H9 (cell line): ENCODE measurements at regions not wholly inside any gene's neighbourhood (a gene's known extent, or its start where the extent isn't known, plus 50 kb on each side); places are given as distances from the start of the nearest gene placed in this dataset.

Experiments used
- DNase-seq: peaks from one replicate; pipeline ENCODE4 v3.0.0-alpha.2; 2017
- H2AFZ ChIP-seq: one replicate; pipeline ENCODE4 v1.6.1; 2013; ENCODE audit warnings: mild to moderate bottlenecking, low read length, control low read depth, moderate library complexity
- H2AK5ac ChIP-seq: 2 replicates; pipeline ENCODE4 v1.6.1; 2013; ENCODE audit warnings: low read length, control low read depth, mixed read lengths; ENCODE audit not compliant: insufficient read length
- H2BK120ac ChIP-seq: one replicate; pipeline ENCODE4 v1.6.1; 2013; ENCODE audit warnings: low read depth, mild to moderate bottlenecking, low read length, control low read depth, inconsistent platforms; ENCODE audit not compliant: poor library complexity, severe bottlenecking
- H2BK12ac ChIP-seq: 2 replicates; pipeline ENCODE4 v1.6.1; 2013; ENCODE audit warnings: low read length, control low read depth, mixed read lengths, low read depth; ENCODE audit not compliant: insufficient read length
- H2BK15ac ChIP-seq: 2 replicates; pipeline ENCODE4 v1.6.1; 2013; ENCODE audit warnings: low read depth, low read length, control low read depth
- H2BK20ac ChIP-seq: one replicate; pipeline ENCODE4 v1.6.1; 2013; ENCODE audit warnings: low read depth, mild to moderate bottlenecking, low read length, control low read depth, inconsistent platforms; ENCODE audit not compliant: poor library complexity, severe bottlenecking
- H2BK5ac ChIP-seq: 2 replicates; pipeline ENCODE4 v1.6.1; 2013; ENCODE audit warnings: low read length, control low read depth, mixed read lengths; ENCODE audit not compliant: insufficient read length
- H3K14ac ChIP-seq: 2 replicates; pipeline ENCODE4 v1.6.1; 2013; ENCODE audit warnings: low read length, control low read depth; ENCODE audit not compliant: insufficient read depth
- H3K18ac ChIP-seq: 2 replicates; pipeline ENCODE4 v1.6.1; 2013; ENCODE audit warnings: low read depth, mild to moderate bottlenecking, mixed read lengths, low read length, control low read depth; ENCODE audit not compliant: insufficient read length
- H3K23ac ChIP-seq: 2 replicates; pipeline ENCODE4 v1.6.1; 2013; ENCODE audit warnings: low read length, control low read depth, mixed read lengths, low read depth; ENCODE audit not compliant: insufficient read length
- H3K23me2 ChIP-seq: 2 replicates; pipeline ENCODE4 v1.6.1; 2013; ENCODE audit warnings: low read depth, mild to moderate bottlenecking, mixed read lengths, low read length, control low read depth; ENCODE audit not compliant: insufficient read length, poor library complexity, severe bottlenecking
- H3K27ac ChIP-seq: 2 replicates; pipeline ENCODE4 v1.5.1; 2013; ENCODE audit warnings: low read length, control low read depth, mixed read lengths, low read depth; ENCODE audit not compliant: insufficient read length
- H3K27me3 ChIP-seq: 2 replicates; pipeline ENCODE4 v1.6.1; 2013; ENCODE audit warnings: low read length, control low read depth, inconsistent platforms; ENCODE audit not compliant: insufficient read depth
- H3K4ac ChIP-seq: 2 replicates; pipeline ENCODE4 v1.6.1; 2013; ENCODE audit warnings: low read depth, mild to moderate bottlenecking, control low read depth, inconsistent platforms, low read length, moderate library complexity
- H3K4me1 ChIP-seq: 2 replicates; pipeline ENCODE4 v1.6.1; 2013; ENCODE audit warnings: low read length, control low read depth, inconsistent platforms; ENCODE audit not compliant: insufficient read depth
- H3K4me2 ChIP-seq: 2 replicates; pipeline ENCODE4 v1.6.1; 2013; ENCODE audit warnings: low read length, control low read depth, mixed read lengths; ENCODE audit not compliant: insufficient read length, insufficient read depth
- H3K56ac ChIP-seq: 2 replicates; pipeline ENCODE4 v1.6.1; 2013; ENCODE audit warnings: low read depth, mild to moderate bottlenecking, mixed read lengths, low read length, control low read depth; ENCODE audit not compliant: insufficient read length
- H3K79me1 ChIP-seq: 2 replicates; pipeline ENCODE4 v1.6.1; 2013; ENCODE audit warnings: low read depth, mild to moderate bottlenecking, moderate library complexity, low read length, control low read depth, inconsistent platforms; ENCODE audit not compliant: insufficient read depth, poor library complexity, severe bottlenecking
- H3K79me2 ChIP-seq: 2 replicates; pipeline ENCODE4 v1.6.1; 2013; ENCODE audit warnings: low read length, control low read depth, inconsistent platforms; ENCODE audit not compliant: insufficient read depth
- H3K9ac ChIP-seq: 2 replicates; pipeline ENCODE4 v1.6.1; 2013; ENCODE audit warnings: low read length, control low read depth, mixed read lengths; ENCODE audit not compliant: insufficient read length; ENCODE audit errors: extremely low read depth
- H3K9me3 ChIP-seq: one replicate; pipeline ENCODE4 v1.6.1; 2013; ENCODE audit warnings: low read depth, low read length, inconsistent platforms; ENCODE audit not compliant: control insufficient read depth
- H3T11ph ChIP-seq: one replicate; pipeline ENCODE4 v1.6.1; 2013; ENCODE audit warnings: mild to moderate bottlenecking, low read length, control low read depth, inconsistent platforms
- H4K20me1 ChIP-seq: one replicate; pipeline ENCODE4 v1.6.1; 2013; ENCODE audit not compliant: control insufficient read depth, insufficient read length, insufficient read depth
- H4K5ac ChIP-seq: 2 replicates; pipeline ENCODE4 v1.6.1; 2013; ENCODE audit warnings: low read depth, mild to moderate bottlenecking, mixed read lengths, low read length, control low read depth; ENCODE audit not compliant: insufficient read length
- H4K8ac ChIP-seq: replicated peaks from 2 replicates; pipeline ENCODE4 v1.6.1; 2013; ENCODE audit warnings: low read length, control low read depth, mixed read lengths, low read depth; ENCODE audit not compliant: insufficient read length
- H4K91ac ChIP-seq: 2 replicates; pipeline ENCODE4 v1.6.1; 2013; ENCODE audit warnings: low read depth, mild to moderate bottlenecking, moderate library complexity, mixed read lengths, low read length, control low read depth; ENCODE audit not compliant: insufficient read length
- H3K27ac Mint-ChIP-seq, 3 experiments: 2 replicates in 2 of 3; 3 replicates in 1 of 3; pipeline ENCODE4 v1.8.0; 2020 to 2021; ENCODE audit warnings: mixed read lengths in 3 of 3, mild to moderate bottlenecking in 1 of 3, moderate library complexity in 1 of 3
- H3K27me3 Mint-ChIP-seq: 2 replicates; pipeline ENCODE4 v1.8.0; 2021; ENCODE audit warnings: low read depth, mild to moderate bottlenecking, moderate library complexity, mixed read lengths
- H3K36me3 Mint-ChIP-seq, 3 experiments: 2 replicates in 2 of 3; 3 replicates in 1 of 3; pipeline ENCODE4 v1.8.0; 2020 to 2021; ENCODE audit warnings: low read depth in 3 of 3, mixed read lengths in 3 of 3; ENCODE audit not compliant: insufficient read depth in 1 of 3
- H3K4me1 Mint-ChIP-seq, 2 experiments: 2 replicates each; pipeline ENCODE4 v1.8.0; 2020; ENCODE audit warnings: mixed read lengths in 2 of 2
- H3K4me3 Mint-ChIP-seq, 2 experiments: 2 replicates in 1 of 2; 3 replicates in 1 of 2; pipeline ENCODE4 v1.8.0; 2020 to 2021; ENCODE audit warnings: mild to moderate bottlenecking in 2 of 2, mixed read lengths in 2 of 2, moderate library complexity in 1 of 2
- H3K9me3 Mint-ChIP-seq, 2 experiments: 2 replicates in 1 of 2; 3 replicates in 1 of 2; pipeline ENCODE4 v1.8.0; 2020; ENCODE audit warnings: mild to moderate bottlenecking in 2 of 2, mixed read lengths in 2 of 2, moderate library complexity in 1 of 2
- CTCF ChIP-seq: fragments of 200-600 bp; sonication (generic); conservative IDR thresholded peaks from 3 replicates; pipeline ENCODE4 v1.8.0; 2021; ENCODE audit warnings: antibody characterized with exemption, mild to moderate bottlenecking
- WGBS: extraction: QIAGEN DNeasy Blood & Tissue Kit; methylation state at CpG from one replicate; pipeline ENCODE4 v1.1.7; 2013; ENCODE audit warnings: missing lambda C conversion rate, low lambda C conversion rate, mixed read lengths; ENCODE audit not compliant: insufficient read length; ENCODE audit errors: extremely low coverage; 5-methylcytosine and 5-hydroxymethylcytosine counted together

DNA sequence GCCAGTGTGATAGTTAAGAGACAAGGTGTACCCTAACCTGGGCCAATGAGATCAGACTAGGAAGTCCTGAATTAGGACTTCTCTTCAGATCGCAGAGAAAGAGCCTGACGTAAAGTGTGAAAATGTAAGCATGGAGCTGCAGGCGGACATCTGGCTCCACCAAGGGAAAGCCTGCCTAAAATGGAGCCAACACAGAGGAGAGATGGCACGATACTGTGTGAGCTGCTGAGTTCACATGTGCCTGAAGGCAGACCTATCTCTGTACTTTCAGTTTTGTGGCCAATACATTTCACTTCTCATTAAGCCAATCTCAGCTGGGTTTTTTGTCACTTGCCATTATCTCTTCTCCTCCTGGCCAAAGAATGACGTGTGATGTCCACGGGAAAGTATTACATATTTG, 210.5 kb downstream of the ELAVL2 start:
- Histone ChIP-seq H3K4me2 (no peak overlapping the region), H3K9ac (no peak overlapping the region), H3K18ac (no peak overlapping the region), H2BK15ac (no peak overlapping the region), H3K9me3 (no peaks in the 10 kb centered on the region), H3K23me2 (no peaks in the 10 kb centered on the region), H2BK20ac (no peak overlapping the region), H4K20me1 (no peaks in the 10 kb centered on the region), H3T11ph (no peak overlapping the region), H3K4ac (no peak overlapping the region), H3K27ac (no peak overlapping the region), H3K27me3 (no peaks in the 10 kb centered on the region), H2AFZ (no peak overlapping the region), H2BK12ac (no peak overlapping the region), H3K79me2 (no peaks in the 10 kb centered on the region), H2BK5ac (no peak overlapping the region), H3K56ac (no peak overlapping the region), H3K4me1 (no peaks in the 10 kb centered on the region), H2BK120ac (no peak overlapping the region), H4K91ac (no peak overlapping the region), H4K8ac (no peak overlapping the region), H3K23ac (no peak overlapping the region), H4K5ac (no peak overlapping the region), H2AK5ac (no peak overlapping the region), H3K79me1 (no peaks in the 10 kb centered on the region), H3K14ac (no peak overlapping the region)
- no peak for DNase-seq
- TF ChIP-seq CTCF: no peak
- Mint-ChIP-seq H3K4me1 (no peaks in the 10 kb centered on the region), H3K4me3 (no peak overlapping the region), H3K9me3 (no peaks in the 10 kb centered on the region), H3K27ac (no peak overlapping the region), H3K36me3 (peaks cover 14 to 29% (median 21%) of the 10 kb centered on the region in 3 experiments; a peak in 6 of 7 replicates), H3K27me3 (no peaks in the 10 kb centered on the region)
- no CpG with 5 or more reads among the region's 6 CpGs for WGBS
